A673 (cell line): ENCODE measurements at regions not wholly inside any gene's neighbourhood (a gene's known extent, or its start where the extent isn't known, plus 50 kb on each side); places are given as distances from the start of the nearest gene placed in this dataset.

Experiments
- EZH2 ChIP-seq: fragments of 200-600 bp; sonication (generic); IDR thresholded peaks from 2 replicates; pipeline ENCODE4 v1.6.1; 2017; ENCODE audit warnings: borderline replicate concordance, low read depth, mild to moderate bottlenecking, mixed read lengths, antibody characterized with exemption, low read length; ENCODE audit not compliant: poor library complexity, severe bottlenecking
- TF ChIP-seq, protein P1 (sequence below): fragments of 300-800, 200-600 bp; sonication (generic); conservative IDR thresholded peaks from 2 replicates; pipeline ENCODE4 v1.5.1; 2017; ENCODE audit warnings: low read depth, mild to moderate bottlenecking, antibody characterized with exemption, low read length, moderate library complexity, mixed read lengths

DNA sequence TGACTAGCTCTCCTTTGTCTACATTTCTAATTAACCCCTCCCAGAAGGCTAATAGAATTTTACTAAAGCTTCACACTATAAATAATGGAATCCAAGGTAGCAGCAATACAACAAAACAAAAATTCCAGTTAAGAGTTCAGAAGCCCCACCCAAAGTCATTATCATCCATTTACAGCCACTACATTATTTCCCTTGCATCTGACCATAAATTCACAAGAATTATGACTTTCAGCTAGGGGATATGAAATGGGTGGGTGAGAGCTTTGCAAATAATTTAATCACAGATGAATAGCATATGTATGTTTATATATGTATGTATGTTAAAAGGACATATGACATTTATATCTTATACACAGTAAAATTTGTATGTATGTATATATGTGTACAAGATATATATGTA is 65.3 kb upstream of the PTGDR start:
- TF ChIP-seq EZH2: no peak
- TF ChIP-seq, protein P1, sequence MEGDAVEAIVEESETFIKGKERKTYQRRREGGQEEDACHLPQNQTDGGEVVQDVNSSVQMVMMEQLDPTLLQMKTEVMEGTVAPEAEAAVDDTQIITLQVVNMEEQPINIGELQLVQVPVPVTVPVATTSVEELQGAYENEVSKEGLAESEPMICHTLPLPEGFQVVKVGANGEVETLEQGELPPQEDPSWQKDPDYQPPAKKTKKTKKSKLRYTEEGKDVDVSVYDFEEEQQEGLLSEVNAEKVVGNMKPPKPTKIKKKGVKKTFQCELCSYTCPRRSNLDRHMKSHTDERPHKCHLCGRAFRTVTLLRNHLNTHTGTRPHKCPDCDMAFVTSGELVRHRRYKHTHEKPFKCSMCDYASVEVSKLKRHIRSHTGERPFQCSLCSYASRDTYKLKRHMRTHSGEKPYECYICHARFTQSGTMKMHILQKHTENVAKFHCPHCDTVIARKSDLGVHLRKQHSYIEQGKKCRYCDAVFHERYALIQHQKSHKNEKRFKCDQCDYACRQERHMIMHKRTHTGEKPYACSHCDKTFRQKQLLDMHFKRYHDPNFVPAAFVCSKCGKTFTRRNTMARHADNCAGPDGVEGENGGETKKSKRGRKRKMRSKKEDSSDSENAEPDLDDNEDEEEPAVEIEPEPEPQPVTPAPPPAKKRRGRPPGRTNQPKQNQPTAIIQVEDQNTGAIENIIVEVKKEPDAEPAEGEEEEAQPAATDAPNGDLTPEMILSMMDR: no peak
